K562 (cell line): ENCODE measurements at regions not wholly inside any gene's neighbourhood (a gene's known extent, or its start where the extent isn't known, plus 50 kb on each side); places are given as distances from the start of the nearest gene placed in this dataset.

Experiments used
- NR3C1 ChIP-seq: sonication (generic); formaldehyde crosslinking; IDR thresholded peaks from 2 replicates; pipeline ENCODE4 v1.8.1; 2022; ENCODE audit warnings: missing genetic modification reagents
- PML ChIP-seq: IDR thresholded peaks from 2 replicates; pipeline ENCODE4 v1.6.1; 2012; ENCODE audit warnings: low read length, inconsistent platforms
- SLC30A9 ChIP-seq: fragments of 250-450 bp; sonication (Bioruptor Pico); IDR thresholded peaks from 2 replicates; pipeline ENCODE4 v1.8.0; 2022; ENCODE audit warnings: mild to moderate bottlenecking, moderate library complexity
- USF2 ChIP-seq: sonication (generic); formaldehyde crosslinking; IDR thresholded peaks from 2 replicates; pipeline ENCODE4 v1.5.0; 2020; ENCODE audit warnings: missing genetic modification reagents
- ZFP30 ChIP-seq: fragments of 250-450 bp; sonication (Bioruptor Pico); IDR thresholded peaks from 2 replicates; pipeline ENCODE4 v1.8.0; 2022; ENCODE audit warnings: moderate library complexity, mild to moderate bottlenecking, inconsistent platforms, borderline replicate concordance
- ZFX ChIP-seq: sonication (generic); formaldehyde crosslinking; IDR thresholded peaks from 2 replicates; pipeline ENCODE4 v1.8.0; 2022; ENCODE audit warnings: mild to moderate bottlenecking, missing genetic modification reagents, moderate library complexity
- ZNF184 ChIP-seq: sonication (generic); formaldehyde crosslinking; IDR thresholded peaks from 2 replicates; pipeline ENCODE4 v1.5.0; 2020; ENCODE audit warnings: missing genetic modification reagents
- ZNF324 ChIP-seq: fragments of 250-450 bp; sonication (Bioruptor Pico); IDR thresholded peaks from 2 replicates; pipeline ENCODE4 v1.4.0; 2020; ENCODE audit warnings: mild to moderate bottlenecking
- TF ChIP-seq, protein P1 (sequence below), 2 experiments: fragments of 450-650 bp; formaldehyde crosslinking in 1 of 2; IDR thresholded peaks; 2 replicates each; pipeline versions ENCODE4 v1.4.0 to v1.6.1; 2014 to 2020; ENCODE audit warnings: mild to moderate bottlenecking in 2 of 2, borderline replicate concordance in 1 of 2, low read depth in 1 of 2
- TF ChIP-seq, protein P2 (sequence below), 3 experiments: IDR thresholded peaks in 2 of 3; conservative IDR thresholded peaks in 1 of 3; 2 replicates each; pipeline ENCODE4 v1.5.1; 2011 to 2012; ENCODE audit warnings: low read length in 3 of 3, mild to moderate bottlenecking in 3 of 3, control low read depth in 2 of 3, improper control_type of control experiment in 1 of 3, inconsistent platforms in 1 of 3, low read depth in 1 of 3, mixed read lengths in 1 of 3, moderate library complexity in 1 of 3; ENCODE audit not compliant: insufficient read depth in 2 of 3

- TF ChIP-seq, protein P1, sequence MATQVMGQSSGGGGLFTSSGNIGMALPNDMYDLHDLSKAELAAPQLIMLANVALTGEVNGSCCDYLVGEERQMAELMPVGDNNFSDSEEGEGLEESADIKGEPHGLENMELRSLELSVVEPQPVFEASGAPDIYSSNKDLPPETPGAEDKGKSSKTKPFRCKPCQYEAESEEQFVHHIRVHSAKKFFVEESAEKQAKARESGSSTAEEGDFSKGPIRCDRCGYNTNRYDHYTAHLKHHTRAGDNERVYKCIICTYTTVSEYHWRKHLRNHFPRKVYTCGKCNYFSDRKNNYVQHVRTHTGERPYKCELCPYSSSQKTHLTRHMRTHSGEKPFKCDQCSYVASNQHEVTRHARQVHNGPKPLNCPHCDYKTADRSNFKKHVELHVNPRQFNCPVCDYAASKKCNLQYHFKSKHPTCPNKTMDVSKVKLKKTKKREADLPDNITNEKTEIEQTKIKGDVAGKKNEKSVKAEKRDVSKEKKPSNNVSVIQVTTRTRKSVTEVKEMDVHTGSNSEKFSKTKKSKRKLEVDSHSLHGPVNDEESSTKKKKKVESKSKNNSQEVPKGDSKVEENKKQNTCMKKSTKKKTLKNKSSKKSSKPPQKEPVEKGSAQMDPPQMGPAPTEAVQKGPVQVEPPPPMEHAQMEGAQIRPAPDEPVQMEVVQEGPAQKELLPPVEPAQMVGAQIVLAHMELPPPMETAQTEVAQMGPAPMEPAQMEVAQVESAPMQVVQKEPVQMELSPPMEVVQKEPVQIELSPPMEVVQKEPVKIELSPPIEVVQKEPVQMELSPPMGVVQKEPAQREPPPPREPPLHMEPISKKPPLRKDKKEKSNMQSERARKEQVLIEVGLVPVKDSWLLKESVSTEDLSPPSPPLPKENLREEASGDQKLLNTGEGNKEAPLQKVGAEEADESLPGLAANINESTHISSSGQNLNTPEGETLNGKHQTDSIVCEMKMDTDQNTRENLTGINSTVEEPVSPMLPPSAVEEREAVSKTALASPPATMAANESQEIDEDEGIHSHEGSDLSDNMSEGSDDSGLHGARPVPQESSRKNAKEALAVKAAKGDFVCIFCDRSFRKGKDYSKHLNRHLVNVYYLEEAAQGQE (IDR thresholded peaks at IDR 0.05; ENCODE audit: borderline replicate concordance) = no peak
- TF ChIP-seq, protein P1 (CRISPR knock-in tag; IDR thresholded peaks at IDR 0.05; ENCODE audit: low read depth) = no peak
- TF ChIP-seq NR3C1 (no peak), ZNF324 (CRISPR knock-in tag) (no peak), USF2 (no peak), ZFX (CRISPR knock-in tag) (no peak), SLC30A9 (CRISPR knock-in tag) (no peak), ZNF184 (no peak), PML (no peak), ZFP30 (CRISPR knock-in tag) (no peak)
- TF ChIP-seq, protein P2, sequence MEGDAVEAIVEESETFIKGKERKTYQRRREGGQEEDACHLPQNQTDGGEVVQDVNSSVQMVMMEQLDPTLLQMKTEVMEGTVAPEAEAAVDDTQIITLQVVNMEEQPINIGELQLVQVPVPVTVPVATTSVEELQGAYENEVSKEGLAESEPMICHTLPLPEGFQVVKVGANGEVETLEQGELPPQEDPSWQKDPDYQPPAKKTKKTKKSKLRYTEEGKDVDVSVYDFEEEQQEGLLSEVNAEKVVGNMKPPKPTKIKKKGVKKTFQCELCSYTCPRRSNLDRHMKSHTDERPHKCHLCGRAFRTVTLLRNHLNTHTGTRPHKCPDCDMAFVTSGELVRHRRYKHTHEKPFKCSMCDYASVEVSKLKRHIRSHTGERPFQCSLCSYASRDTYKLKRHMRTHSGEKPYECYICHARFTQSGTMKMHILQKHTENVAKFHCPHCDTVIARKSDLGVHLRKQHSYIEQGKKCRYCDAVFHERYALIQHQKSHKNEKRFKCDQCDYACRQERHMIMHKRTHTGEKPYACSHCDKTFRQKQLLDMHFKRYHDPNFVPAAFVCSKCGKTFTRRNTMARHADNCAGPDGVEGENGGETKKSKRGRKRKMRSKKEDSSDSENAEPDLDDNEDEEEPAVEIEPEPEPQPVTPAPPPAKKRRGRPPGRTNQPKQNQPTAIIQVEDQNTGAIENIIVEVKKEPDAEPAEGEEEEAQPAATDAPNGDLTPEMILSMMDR (IDR thresholded peaks at IDR 0.05 in 2 of 3, conservative IDR thresholded peaks at IDR 0.05 in 1 of 3; ENCODE audit: insufficient read depth in 2 of 3, low read depth in 1 of 3, low read length in 3 of 3) = no peak
Observed at GRCh38 chr15:38196076-38196475, 56.6 kb upstream of the SPRED1 start.
